HG03432 (cell line): ENCODE measurements at regions not wholly inside any gene's neighbourhood (a gene's known extent, or its start where the extent isn't known, plus 50 kb on each side); places are given as distances from the start of the nearest gene placed in this dataset.

Experiments used
- ATAC-seq: cut with Tn5 transposase; IDR thresholded peaks from one replicate; pipeline ENCODE4 v1.9.1; 2021; ENCODE audit warnings: mild to moderate bottlenecking, moderate library complexity; ENCODE audit not compliant: unreplicated experiment

- ATAC-seq: no peak
These were observed 127.3 kb downstream of the DDX1 start for GRCh38 chr2:15718944-15719323.

- no peak for ATAC-seq
These were observed 128.1 kb downstream of the DDX1 start for GRCh38 chr2:15719566-15720313.

- ATAC-seq: no peak
These were observed 129.1 kb downstream of the DDX1 start for GRCh38 chr2:15720561-15721307.

GRCh38 chr2:15721411-15722067, 129.9 kb downstream of the DDX1 start:
- ATAC-seq: no peak

GRCh38 chr2:15722980-15723379, 131.3 kb downstream of the DDX1 start:
- ATAC-seq: no peak

- no peak for ATAC-seq
These were observed 132.6 kb downstream of the DDX1 start for GRCh38 chr2:15724235-15724634.

DNA sequence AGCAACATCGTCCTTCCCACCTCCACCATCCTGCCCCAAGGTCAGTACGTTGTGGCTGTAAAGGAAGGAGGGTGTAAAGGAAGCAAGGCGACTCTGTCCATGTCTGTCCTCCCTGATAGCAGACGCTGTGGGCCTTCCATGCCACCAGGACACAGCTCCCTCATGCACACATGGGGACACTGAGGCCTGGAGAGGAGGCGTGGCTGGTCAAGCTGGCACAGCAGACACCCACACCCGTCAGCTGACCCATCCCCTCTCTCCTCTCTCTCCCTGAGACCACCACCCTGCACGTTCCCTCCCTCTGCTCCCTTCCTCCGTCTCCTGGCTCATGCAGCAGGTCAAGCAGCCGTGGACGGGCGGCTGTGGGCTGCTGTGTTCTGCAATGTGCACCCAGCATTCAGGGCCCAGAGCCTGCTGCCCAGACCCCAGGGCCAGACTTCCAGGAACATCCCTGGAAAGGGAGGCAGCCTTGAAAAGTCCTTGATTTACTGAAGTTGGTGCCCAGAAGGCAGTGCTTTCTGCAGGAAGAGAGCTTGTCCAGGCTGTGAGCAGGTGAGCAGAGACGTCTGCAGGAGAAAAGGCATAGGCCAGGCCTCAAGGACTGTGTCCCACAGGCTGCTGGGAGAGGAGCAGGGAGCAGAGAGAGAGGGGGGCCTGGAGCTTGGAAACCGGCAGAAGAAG, 133.6 kb downstream of the DDX1 start:
- no peak for ATAC-seq

GRCh38 chr2:15725782-15726112, 134.1 kb downstream of the DDX1 start:
- no peak for ATAC-seq

GRCh38 chr2:15726321-15727057, 134.8 kb downstream of the DDX1 start:
- no peak for ATAC-seq

- ATAC-seq: no peak
These were observed 136.0 kb downstream of the DDX1 start for GRCh38 chr2:15727396-15728244.

DNA sequence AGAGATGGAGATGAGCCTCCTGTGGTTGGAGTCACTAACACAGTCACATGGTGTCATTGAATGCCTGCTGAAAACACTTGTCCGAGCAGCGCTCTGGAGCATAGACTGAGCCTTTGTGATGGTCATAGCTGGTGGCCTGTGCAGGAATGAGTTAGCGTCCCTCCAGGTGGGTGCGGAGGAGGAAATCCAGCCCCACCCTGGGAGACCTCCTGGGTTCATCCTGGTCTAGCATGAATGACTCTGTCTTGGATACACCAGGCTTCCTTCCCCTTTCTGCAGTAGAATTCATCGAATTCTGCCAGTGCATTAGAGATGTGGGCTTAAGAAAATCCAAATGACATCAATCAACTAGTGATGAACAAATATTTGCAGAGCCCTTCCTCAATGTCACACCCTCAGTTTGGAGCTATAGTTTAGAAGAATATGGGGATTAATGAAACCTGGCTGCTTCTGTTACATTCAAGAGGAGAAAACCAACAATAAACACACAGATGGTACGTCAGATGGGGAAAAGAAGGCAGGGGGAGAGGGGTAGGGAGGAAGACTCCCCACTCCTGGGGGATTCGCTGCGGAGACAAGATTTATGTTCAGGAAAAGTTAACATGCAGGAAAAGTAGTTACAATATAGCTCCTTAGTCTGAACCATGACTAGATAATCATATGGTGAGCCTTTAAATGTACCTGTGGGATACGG, 136.7 kb downstream of the DDX1 start:
- no peak for ATAC-seq

- no peak for ATAC-seq
These were observed 137.3 kb downstream of the DDX1 start for GRCh38 chr2:15729001-15729400.

DNA sequence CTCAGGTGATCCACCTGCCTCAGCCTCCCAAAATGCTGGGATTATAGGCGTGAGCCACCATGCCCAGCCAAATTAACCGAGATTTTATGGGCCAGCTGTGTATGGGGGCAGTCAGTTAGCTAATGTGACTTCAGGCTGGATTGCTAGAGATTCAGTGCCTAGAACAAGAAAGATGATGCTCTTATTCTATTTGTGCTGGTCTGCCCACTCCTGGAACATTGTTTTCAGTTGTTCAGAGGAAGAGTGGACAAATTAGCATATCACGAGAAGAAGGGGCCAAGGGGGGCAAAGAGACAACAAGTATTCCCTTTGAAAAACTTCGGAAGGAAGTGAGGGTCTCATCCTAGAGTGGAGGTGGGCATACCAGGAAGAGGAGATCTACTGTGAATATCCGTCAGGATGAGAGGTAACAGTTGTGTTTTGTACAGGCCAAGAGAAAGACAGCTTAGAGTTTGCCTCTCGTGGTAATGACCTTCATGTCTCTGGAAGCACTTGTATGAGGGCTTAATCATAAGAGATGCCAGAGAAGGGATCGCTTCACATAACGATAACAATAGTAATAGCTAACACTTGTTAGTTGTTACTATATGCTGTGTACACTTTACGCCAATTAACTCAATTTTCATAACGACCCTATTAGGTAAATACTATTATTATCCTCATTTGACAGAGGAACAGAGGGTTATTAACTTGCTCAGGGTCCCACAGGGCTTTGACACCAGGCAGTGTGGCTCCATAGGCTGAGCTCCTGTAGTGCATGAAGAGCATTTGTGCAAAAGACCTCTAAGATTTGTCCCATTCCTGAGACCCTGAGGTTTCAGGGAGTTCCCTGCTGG, 138.3 kb downstream of the DDX1 start:
- peak; percentile 2 for ATAC-seq

DNA sequence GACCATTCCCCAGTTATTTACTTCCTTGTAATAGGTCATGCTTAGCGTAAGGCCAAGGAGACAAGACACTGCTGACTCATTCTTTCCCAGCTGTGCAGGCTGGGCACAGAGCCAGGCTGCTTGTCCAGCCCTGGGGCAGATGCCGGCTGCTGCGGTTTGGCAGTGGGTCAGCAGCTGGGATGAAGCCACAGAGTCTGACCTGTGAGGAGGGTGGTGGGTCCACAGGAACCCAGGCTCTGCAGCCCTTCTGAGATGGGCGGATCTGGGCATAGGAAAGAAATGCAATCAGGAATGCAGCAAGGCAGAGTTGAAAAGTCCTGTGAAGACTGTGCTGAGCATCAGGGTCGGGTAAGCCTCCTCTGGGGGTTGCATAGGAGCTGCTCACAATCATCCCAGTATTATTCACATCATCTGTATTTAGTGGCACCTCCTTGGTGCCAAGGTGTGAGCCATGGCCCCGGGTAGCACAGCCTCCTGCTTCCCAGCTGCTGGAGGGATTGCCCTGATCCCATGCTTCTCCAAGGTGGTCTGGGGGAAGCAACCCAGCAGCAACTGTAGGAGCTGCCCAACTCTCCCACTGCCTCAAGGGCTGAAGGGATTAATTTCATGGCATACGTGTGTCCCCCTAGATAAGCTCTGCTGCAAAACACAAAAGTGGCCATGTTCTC, 139.0 kb downstream of the DDX1 start:
- peak; percentile 60 for ATAC-seq

DNA sequence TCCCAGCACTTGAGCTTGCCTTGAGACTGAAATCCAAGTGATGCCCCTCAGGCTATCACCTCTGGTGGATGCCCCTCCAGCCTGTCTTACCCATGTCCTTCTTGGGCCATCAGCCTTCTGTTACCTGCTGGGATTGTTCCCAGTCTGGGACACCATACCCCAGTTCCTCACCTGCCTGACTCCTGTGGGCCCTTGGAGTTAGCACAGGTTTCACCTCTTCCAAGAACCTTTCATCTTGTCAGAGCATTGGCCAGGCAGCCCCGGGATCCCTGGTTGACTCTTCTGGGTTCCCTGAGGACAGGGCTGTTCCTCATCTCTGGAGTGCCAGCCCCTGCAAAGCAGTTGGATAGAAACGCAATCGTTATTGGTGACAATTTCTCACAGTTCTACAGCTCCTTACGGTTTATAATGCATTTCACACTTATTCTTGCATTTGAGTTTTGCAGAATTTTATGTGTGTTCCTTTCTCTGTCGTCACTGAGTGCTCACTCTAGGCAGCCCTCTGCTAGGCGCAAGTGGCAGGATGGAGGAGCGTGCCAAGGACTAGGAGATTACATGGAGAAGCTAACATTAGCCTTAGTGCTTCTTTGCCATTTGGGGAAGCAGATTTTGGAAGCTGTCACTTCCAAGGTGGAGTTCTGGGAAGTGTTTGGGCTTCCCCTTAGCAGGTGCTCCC, 139.7 kb downstream of the DDX1 start:
- no peak for ATAC-seq

GRCh38 chr2:15731889-15732271, 140.2 kb downstream of the DDX1 start:
- ATAC-seq: no peak

GRCh38 chr2:15732341-15733077, 140.8 kb downstream of the DDX1 start:
- ATAC-seq: peak; percentile 93
